HG02938 (cell line): ENCODE measurements at regions not wholly inside any gene's neighbourhood (a gene's known extent, or its start where the extent isn't known, plus 50 kb on each side); places are given as distances from the start of the nearest gene placed in this dataset.
"Not testable (repeated sequence)": the region's sequence is repeated elsewhere in the genome, so short reads cannot be mapped to it uniquely, and the experiment has no call there.

Source experiments
- ATAC-seq: cut with Tn5 transposase; IDR thresholded peaks from one replicate; pipeline ENCODE4 v1.9.1; 2021; ENCODE audit warnings: mild to moderate bottlenecking, moderate library complexity; ENCODE audit not compliant: unreplicated experiment

DNA sequence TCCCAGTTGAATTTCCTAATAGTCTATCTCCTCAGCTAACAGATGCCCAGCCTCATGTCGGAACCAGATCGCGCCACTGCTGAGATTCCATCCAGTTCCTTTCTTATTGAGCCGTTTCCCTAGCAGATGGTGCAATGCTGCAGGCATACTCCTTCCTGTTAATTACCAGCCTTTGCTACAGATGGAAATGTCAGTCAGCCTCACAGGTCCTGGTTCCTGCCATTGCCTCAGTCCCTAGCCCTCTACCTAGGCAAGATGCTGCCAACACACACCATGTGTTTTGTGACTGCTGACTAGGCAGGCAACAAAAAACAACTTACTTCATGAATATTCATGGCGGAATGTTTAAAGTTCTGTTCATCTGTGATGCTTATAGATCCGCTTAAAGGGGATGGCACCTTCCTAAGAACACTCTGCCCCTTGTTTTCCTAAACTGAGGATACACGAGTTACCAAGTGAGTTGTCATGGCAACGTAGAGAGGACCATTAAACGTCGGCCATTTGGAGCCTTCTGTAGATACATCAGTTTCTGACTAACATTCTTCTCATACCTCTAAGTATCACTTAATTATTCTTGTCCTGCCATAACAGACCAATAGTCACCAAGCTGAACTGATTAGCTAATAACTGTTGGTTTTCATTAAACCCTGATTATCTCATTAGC lies 749.5 kb downstream of the RNF144A start:
- ATAC-seq = no peak

DNA sequence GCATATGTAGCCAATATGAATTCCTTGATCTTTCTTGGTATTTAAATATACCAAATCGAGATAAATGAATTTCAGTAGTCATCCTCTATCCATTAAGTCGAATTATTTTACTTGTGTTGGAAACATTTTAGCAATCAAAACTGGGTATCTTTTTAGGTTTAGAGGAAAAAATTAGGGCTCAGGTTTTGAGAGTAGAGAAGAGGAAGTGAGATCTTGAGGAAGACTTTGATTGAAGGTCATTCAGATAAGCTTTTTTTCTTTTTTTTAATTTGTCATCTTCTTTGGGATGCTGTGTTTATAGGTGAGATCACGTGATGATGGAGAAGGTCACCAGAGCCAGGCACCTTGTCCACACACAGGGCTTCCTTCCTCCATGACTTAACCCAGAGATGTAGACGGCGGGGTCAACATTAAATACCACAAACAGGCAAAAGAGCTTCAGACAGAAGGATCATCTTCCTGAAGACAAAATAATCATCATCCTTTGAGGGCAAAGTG lies 750.1 kb downstream of the RNF144A start:
- ATAC-seq = no peak

DNA sequence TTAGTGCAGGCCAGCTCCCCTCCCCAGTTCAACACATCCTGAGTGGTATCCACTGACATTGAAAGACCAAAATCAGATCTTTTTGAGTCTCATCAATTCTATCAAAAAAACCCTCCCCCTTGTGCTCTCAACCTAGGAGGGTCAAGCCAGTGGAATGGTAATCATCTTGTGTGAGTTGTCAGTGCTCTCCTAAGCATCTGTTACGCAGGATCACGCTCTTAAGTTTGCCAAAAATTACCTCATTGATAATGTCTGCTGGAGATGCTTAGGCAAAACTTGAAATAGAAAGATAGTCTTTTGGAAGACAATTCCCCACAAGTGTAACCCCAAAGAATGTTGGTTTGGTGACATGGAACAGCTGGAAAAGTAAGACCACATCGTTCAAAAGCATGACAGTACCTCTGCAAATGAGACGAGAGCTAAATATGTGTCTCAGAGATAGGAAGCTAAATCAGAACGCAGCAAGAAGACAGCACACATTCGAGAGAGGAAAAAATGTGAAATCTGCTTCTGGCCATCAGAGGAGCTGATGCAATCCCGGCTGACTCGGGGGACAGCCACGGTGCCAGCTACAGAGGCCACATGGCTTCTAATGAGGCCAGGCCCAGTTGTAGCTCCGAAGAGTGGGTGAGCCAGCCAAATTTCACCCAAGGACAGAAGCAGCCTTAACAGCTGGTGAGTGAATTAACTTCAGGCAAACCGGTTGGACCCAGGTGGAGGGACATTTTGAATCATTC lies 753.9 kb downstream of the RNF144A start:
- no peak for ATAC-seq

DNA sequence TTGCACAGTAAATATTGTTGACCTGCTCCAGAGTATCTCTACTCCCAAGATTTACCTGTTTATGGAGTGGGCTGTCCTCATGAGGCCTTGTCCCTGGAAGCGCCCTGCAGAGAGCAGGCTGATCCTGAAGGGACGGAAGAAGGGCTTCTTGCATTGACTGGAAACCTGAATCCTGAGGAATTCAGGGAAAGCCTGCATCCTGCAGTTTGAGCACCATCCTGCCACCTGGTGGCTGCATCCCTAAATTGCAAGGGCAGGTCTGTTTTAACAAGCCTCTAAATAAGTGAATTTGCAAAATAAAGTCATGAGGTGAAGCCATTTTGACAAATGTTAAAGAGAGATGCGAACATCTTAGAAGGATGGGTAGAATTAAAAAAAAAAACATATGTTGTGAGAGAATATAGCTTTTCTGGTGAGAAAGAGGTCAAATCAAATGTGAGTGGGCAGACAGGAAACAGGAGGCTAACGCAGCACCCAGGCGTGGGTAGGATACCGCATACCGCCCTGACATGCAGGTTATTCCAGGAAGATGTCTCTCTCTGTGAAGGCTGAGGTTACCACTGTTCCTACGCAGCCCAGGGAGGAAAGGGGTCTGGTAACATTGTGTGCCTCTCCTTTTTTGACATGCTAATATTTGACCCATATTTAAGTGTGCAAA lies 754.9 kb downstream of the RNF144A start:
- no peak for ATAC-seq

DNA sequence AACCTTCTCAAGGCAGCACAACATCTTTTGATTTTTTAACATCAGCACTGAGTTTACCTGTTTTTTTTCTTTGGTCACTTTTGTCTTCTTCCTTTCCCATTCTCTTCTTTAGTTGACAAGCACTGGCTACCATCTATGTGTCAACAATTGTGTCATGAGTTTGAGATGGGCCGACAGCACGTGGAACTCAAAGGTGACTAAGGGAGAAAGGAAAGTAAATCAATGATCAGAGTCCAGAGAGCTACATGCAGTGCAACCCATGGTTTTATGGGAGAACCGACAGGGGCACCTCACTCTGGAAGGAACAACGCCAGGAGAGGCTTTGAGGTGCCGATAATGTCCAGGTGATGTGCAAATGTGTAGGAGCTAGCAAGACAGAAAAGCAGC lies 755.5 kb downstream of the RNF144A start:
- ATAC-seq = no peak

DNA sequence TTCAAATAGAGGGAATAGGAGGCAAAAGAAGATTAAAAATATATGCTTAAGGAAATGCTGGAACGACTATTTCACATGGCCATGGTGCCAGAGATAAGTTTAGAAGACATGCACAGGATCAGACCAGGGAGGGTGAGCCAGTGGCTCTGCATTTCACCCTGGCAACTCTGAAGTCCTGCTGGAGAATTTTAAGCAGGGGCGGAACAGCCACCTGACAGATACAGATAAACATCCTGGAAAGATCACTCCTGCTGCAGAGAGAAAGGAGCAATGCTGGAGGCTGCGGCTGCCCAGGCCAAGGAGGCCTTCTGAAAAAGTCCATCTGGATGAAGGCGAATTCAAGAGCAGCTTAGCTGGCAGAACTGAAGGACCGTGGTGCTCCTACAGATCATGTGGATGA lies 755.9 kb downstream of the RNF144A start:
- ATAC-seq = no peak

DNA sequence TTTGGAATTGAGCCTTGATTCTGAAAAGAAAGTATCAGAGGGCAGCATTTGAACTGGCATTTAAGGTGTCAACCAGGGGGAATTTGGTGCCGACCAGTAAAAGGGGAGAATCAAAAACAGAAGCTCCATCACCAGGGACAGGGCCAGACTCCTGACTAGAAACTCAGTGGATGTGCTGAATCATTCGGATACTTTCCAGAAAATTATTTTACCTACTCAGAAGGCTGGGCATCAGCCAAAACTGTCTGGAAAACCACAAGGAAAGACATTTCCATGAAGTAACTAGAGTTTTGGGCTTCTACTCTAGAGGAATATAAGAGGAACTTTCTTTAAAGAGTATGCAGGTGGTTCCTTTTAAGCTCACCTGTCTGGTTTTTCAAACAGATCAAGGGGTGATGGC lies 756.6 kb downstream of the RNF144A start:
- ATAC-seq = no peak

DNA sequence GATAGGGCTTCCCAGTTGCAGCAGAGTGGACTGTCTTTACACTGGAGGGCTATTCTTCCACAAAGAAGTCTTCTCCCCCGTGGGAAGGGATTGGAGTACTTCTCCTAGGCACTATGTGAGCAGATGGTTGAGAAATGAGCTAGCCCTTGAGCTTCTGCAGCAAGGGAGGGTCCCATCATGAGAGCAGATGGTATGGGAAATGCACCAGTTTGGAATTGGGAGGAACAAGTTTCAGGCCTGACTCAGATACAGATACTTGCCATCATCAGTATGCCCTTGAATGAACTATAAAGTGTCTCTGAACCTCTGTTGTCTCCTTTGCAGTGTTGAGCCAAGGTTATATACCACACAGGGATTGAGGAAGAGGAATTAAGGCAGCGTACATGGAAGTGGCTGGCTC lies 757.4 kb downstream of the RNF144A start:
- ATAC-seq = no peak

DNA sequence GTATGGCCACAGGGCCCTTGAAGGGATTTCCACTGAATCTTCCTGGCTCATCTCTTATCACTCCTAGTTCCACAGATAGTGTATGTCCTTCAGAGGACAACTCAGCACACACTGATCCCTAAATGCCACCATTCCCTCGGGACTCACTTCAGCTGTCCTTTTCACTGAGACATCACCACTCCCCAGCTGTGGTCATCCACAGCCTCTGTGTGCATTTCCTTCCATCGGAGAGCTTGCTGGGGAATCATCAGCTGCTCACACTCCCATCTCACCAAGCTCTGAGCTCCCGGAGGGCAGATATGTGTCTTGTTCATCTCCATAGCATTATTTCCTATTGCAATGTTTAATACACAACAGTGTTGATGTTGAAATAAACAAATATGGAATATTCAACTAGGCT lies 759.5 kb downstream of the RNF144A start:
- ATAC-seq = no peak

DNA sequence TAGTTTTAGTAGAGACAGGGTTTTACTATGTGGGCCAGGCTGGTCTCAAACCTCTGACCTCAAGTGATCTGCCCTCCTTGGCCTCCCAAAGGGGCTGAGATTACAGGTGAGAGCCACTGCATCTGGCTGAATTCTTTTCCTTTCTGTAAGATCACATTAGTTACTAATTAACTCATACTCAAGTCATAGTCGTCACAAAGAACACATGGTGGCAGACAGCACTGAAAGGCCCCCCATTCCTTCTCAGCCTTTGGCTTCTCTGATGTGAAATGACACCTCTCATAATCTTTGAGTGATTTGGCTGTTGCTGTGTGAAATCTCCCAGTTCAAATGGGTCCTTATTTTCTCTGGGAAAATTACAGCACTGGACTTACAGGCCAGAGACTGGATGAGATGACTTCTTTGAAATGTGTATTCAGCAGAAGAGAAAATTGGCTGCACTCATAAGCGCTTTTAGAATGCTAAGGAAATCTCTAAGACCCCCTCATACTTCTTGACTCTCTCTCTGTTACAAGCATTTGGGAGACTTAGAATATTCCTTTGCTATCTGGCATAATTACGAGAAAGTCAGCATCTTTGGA lies 764.8 kb downstream of the RNF144A start:
- ATAC-seq = no peak

DNA sequence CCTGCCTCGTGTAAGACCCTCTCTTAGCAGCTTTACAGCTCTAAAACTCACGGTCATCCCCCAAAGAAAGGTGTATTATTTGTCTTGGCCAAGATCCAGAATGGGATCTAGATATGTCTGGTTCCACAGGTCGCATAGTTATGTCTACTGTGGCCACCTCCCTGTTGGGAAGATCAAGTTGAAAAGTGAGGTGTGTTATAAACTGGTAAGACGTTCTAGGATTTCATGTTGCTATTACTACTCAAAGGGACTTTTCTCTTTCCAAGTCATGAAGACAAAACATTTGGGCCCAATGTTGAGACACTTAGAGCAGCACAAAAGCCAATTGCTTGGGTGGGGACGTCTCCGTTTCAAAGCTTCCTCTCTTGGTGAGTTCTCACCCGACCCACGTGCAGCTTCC lies 766.0 kb downstream of the RNF144A start:
- no peak for ATAC-seq

DNA sequence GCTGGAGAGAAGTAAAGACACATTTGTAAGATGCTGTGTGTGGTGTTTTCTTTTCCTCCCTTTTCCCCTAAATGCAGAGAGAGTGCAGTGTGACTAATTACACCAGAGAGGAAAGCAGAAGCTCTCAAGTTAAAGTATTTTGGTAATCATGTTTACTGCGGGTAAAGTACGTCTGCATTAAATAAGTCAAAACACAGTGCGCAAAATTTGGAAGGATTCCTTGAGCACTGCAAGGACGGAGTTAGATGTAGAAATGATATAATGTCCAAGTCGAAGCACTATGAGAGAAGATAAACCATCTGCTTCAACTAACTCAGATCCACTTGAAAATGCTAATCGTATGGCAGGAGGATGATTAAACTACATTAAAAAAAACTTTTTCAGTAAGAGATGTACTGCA lies 766.5 kb downstream of the RNF144A start:
- no peak for ATAC-seq

DNA sequence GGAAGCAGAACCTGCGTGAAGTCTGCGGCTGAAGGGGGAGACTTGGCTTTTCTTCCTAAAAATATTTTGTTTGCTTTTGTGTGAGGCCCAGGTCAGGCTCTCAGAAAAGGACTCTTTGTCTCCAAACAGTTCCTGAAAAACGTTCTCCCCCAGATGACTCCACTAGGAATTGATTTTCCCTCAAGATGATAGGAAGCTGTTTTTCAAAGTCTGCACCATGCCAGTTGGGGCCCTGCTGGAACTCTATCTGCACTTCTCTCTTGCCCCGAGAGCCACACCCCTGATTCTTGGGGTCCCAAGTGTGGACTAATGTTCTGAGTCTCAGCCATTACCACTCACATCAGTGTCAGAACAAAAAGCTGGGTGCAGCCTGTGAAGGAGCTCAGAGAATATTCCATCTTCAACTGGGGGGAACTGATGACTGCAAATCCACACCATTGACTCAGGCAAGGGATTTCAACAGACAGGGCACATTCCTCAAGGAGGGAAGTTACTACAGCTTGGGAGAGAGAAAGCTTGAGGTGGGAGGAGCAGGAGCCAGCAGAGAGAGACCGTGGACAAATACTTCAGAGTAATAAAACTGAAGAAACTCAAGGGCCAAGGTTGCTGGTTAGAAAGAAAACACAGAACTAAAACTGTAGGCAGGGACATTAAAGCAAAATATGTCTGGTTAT lies 768.3 kb downstream of the RNF144A start:
- no peak for ATAC-seq

DNA sequence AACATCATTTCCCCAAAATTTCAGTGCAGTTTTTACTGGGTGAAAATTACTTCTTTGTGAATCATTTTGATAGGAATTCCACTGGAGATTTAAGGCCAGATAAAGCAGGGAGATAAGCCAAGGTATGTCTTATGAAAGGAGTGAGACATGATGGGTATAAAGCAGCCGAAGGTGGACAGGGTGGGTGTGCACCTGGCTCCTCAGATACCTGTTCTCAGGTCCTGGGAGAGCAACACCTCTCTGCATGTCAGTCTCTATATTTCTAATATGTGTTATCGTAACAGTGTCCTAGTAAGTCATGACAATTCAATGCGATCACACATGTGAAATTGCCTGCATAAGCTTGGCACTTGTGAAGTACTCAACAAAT lies 768.8 kb downstream of the RNF144A start:
- no peak for ATAC-seq

DNA sequence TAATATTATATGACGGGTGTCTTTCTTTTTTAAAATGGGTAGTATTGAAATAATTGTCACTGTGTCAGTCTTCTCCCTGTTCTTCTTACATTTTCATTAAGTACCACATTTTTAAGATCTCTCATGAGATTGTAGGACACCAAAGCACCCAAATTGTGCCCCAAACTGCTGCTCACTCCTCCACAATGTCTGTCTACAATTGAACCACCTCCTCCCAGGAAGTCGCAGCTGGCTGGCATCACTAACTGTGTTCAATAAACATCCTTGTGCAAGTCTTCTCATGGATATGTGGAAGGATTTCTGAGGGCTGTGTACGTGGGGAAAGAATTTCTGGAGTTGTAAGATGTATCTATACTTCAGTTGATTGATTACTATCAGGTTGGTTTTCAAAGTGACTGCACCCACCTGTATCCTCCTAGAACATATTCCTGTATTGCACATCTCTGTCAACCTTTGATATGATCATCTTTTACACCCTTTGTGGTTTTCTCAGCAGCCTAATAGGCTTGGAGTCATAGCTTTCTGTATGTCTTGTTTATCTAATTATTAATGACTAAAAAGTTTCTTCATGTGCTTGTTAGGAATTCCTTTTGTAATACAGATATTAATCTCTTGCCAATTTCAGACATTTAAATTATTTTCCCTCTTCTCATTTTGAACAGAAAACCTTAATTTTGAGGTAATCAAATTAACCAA lies 774.9 kb downstream of the RNF144A start:
- ATAC-seq = no peak

DNA sequence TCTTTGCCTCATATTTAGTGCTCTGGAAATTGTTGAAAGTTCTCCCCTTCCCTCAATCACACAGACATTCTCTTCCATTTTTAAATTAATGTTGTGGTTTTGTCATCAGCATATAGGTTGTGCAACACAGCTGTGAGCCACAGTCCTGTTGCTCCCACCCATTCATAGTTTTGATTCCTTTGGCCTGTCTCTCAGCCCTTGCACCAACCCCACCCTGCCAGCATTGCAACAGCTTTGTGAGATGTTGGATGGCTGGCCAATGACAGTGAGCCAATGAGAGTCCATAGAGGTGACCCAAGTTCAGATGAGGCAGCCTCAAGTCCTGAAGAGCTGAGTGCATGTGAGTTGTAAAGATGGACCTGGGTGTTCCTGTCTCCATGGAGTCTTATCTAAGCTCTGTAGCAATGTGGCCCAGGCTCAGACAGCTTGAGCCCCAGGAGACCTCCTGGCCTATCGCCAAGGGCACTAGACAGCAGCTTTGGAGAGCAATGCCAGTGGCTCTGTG lies 775.5 kb downstream of the RNF144A start:
- no peak for ATAC-seq

DNA sequence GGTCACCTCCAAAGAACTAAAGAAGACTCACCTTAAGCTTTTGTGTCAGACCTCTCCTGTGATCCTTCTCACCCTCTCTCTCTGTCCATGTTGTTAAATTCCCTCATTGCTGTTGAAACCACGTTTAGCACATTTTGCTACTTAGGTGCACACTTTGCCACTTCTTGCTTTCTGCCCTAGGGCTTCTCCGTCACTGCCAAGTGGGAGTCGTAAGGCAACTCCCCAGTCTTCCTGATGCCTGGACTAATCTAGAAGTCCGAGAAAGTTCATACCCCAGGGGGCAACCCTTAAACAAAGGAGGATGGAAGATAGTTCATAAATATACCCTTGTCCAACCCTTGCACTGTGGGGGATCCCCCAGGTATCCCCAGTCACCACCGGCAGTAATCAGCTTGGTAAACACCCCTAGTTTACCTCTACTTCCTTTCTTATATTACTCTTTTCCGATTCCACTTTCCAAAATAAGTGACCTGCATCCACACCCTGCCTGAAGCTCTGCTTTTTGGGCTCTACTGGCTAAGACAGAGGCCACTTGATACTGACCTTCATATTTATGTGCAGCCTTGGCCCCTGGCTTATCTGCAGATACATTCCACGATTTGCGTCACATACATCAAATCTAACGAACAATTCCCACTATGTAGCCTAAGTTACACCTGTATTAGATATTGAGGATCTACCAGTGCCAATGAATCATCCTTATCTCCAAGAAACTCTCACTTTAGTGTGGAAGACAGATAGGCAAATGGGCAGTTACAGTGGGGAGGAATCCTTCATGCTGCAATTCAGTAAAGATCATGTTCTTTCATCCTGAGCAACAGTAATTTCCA lies 776.2 kb downstream of the RNF144A start:
- no peak for ATAC-seq

DNA sequence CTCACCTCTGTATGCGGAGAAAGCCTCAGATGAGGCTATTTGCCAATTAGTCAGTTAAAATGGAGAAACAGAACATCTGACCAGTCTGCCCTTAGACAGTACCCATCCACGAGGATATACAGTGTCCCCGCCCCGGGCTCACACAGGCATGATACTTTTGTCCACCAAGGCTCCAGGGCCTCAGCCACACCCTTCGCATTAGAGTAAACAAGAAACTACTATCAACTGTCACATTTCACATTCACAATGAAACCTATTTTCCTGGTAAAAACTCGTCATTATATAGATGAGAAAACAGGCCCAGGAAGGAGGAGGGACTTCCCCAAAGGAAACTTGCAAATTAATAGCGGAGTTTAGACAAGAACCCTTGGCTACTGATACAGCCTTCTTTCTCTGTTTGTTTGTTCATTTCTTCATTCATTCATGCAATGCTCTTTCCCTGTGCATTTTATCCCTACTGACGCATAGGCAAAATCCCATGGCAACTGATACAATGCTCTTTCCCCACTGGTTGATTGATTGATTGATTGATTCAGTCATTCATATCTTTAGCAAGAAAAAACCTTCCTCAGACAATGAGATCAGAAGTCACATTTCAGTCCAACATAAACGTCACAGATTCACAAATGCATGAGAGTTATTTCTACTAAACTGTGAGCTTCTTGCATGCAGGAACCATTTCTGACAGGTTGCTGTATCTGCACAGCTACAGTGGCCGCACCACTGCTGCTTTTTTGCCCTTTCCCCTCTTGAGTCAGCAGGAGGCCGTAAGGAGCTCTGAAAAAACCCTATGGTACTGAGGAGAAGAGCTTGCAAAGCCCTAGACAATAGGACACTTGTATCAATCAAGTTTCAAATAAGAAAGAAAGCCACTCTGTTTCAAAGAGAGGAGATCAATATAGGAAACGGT lies 777.1 kb downstream of the RNF144A start:
- ATAC-seq = no peak

DNA sequence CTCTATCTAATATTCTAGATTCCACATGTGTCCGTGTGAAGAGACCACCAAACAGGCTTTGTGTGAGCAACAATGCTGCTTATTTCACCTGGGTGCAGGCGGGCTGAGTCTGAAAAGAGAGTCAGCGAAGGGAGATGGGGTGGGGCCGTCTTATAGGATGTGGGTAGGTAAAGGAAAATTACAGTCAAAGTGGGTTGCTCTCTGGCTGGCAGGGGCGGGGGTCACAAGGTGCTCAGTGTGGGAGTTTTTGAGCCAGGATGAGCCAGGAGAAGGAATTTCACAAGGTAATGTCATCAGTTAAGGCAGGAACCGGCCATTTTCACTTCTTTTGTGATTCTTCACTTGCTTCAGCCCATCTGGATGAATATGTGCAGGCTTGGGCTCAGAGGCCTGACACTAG lies 779.3 kb downstream of the RNF144A start:
- not testable (repeated sequence) for ATAC-seq
